ENCODE measurements at regions not wholly inside any gene's neighbourhood (a gene's known extent, or its start where the extent isn't known, plus 50 kb on each side); places are given as distances from the start of the nearest gene placed in this dataset.

GRCh38 chr1:106494646-106495045, 561.8 kb upstream of the PRMT6 start:
- no peaks in the 10 kb centered on the region for H3K27me3 ChIP-seq (ENCODE audit: control insufficient read depth, insufficient read depth, low read length)
- no peaks in the 10 kb centered on the region for H3K9me3 ChIP-seq (ENCODE audit: control insufficient read depth, low read depth, low read length)
- no peak for DNase-seq
- 100% methylated on average over 1 of the region's 1 CpG for WGBS (ENCODE audit: insufficient coverage, low lambda C conversion rate)
- no peak overlapping the region for H3K27ac ChIP-seq (ENCODE audit: low read length)
- no peaks in the 10 kb centered on the region for H3K36me3 ChIP-seq (ENCODE audit: control insufficient read depth, insufficient read depth, low read length)
- H3K4me3 ChIP-seq (ENCODE audit: low read length): no peak overlapping the region
- no peaks in the 10 kb centered on the region for H3K4me1 ChIP-seq (ENCODE audit: control insufficient read depth, insufficient read depth, low read length)

- Histone ChIP-seq H3K4me1 (ENCODE audit: control insufficient read depth, insufficient read depth, low read length) (no peaks in the 10 kb centered on the region), H3K4me3 (ENCODE audit: low read length) (no peak overlapping the region), H3K9me3 (ENCODE audit: control insufficient read depth, low read depth, low read length) (no peaks in the 10 kb centered on the region), H3K27ac (ENCODE audit: low read length) (no peak overlapping the region), H3K27me3 (ENCODE audit: control insufficient read depth, insufficient read depth, low read length) (no peaks in the 10 kb centered on the region), H3K36me3 (ENCODE audit: control insufficient read depth, insufficient read depth, low read length) (no peaks in the 10 kb centered on the region)
- DNase-seq: no peak
- no CpG with 5 or more reads among the region's 1 CpG for WGBS (ENCODE audit: insufficient coverage, low lambda C conversion rate)
Measured at GRCh38 chr1:106498238-106498637, 558.2 kb upstream of the PRMT6 start.

GRCh38 chr1:106502659-106503058, 553.8 kb upstream of the PRMT6 start:
- no peak for DNase-seq
- Histone ChIP-seq H3K36me3 (ENCODE audit: control insufficient read depth, insufficient read depth, low read length) (no peaks in the 10 kb centered on the region), H3K27me3 (ENCODE audit: control insufficient read depth, insufficient read depth, low read length) (no peaks in the 10 kb centered on the region), H3K4me3 (ENCODE audit: low read length) (no peak overlapping the region), H3K9me3 (ENCODE audit: control insufficient read depth, low read depth, low read length) (no peaks in the 10 kb centered on the region), H3K27ac (ENCODE audit: low read length) (no peak overlapping the region), H3K4me1 (ENCODE audit: control insufficient read depth, insufficient read depth, low read length) (no peaks in the 10 kb centered on the region)
- no CpG with 5 or more reads among the region's 1 CpG for WGBS (ENCODE audit: insufficient coverage, low lambda C conversion rate)

- H3K36me3 ChIP-seq (ENCODE audit: control insufficient read depth, insufficient read depth, low read length): no peaks in the 10 kb centered on the region
- WGBS (ENCODE audit: insufficient coverage, low lambda C conversion rate): 80% methylated on average over 1 of the region's 3 CpGs
- H3K9me3 ChIP-seq (ENCODE audit: control insufficient read depth, low read depth, low read length): no peaks in the 10 kb centered on the region
- no peak overlapping the region for H3K4me3 ChIP-seq (ENCODE audit: low read length)
- no peak overlapping the region for H3K27ac ChIP-seq (ENCODE audit: low read length)
- no peaks in the 10 kb centered on the region for H3K27me3 ChIP-seq (ENCODE audit: control insufficient read depth, insufficient read depth, low read length)
- no peaks in the 10 kb centered on the region for H3K4me1 ChIP-seq (ENCODE audit: control insufficient read depth, insufficient read depth, low read length)
- no peak for DNase-seq
Measured at GRCh38 chr1:106515375-106515774, 541.1 kb upstream of the PRMT6 start.

- Histone ChIP-seq H3K27me3 (ENCODE audit: control insufficient read depth, insufficient read depth, low read length) (no peaks in the 10 kb centered on the region), H3K27ac (ENCODE audit: low read length) (no peak overlapping the region), H3K4me1 (ENCODE audit: control insufficient read depth, insufficient read depth, low read length) (no peaks in the 10 kb centered on the region), H3K9me3 (ENCODE audit: control insufficient read depth, low read depth, low read length) (no peaks in the 10 kb centered on the region), H3K4me3 (ENCODE audit: low read length) (no peak overlapping the region), H3K36me3 (ENCODE audit: control insufficient read depth, insufficient read depth, low read length) (no peaks in the 10 kb centered on the region)
- WGBS (ENCODE audit: insufficient coverage, low lambda C conversion rate): no CpG with 5 or more reads among the region's 3 CpGs
- DNase-seq: no peak
Measured at GRCh38 chr1:106517224-106517623, 539.2 kb upstream of the PRMT6 start.

GRCh38 chr1:106523497-106523896, 533.0 kb upstream of the PRMT6 start:
- no peaks in the 10 kb centered on the region for H3K27me3 ChIP-seq (ENCODE audit: control insufficient read depth, insufficient read depth, low read length)
- no peaks in the 10 kb centered on the region for H3K9me3 ChIP-seq (ENCODE audit: control insufficient read depth, low read depth, low read length)
- H3K4me3 ChIP-seq (ENCODE audit: low read length): no peak overlapping the region
- no peaks in the 10 kb centered on the region for H3K4me1 ChIP-seq (ENCODE audit: control insufficient read depth, insufficient read depth, low read length)
- H3K27ac ChIP-seq (ENCODE audit: low read length): no peak overlapping the region
- H3K36me3 ChIP-seq (ENCODE audit: control insufficient read depth, insufficient read depth, low read length): no peaks in the 10 kb centered on the region
- 83% methylated on average over 1 of the region's 6 CpGs for WGBS (ENCODE audit: insufficient coverage, low lambda C conversion rate)
- no peak for DNase-seq

- no peaks in the 10 kb centered on the region for H3K9me3 ChIP-seq (ENCODE audit: control insufficient read depth, low read depth, low read length)
- H3K27ac ChIP-seq (ENCODE audit: low read length): no peak overlapping the region
- H3K4me3 ChIP-seq (ENCODE audit: low read length): no peak overlapping the region
- WGBS (ENCODE audit: insufficient coverage, low lambda C conversion rate): no CpG with 5 or more reads among the region's 3 CpGs
- H3K36me3 ChIP-seq (ENCODE audit: control insufficient read depth, insufficient read depth, low read length): no peaks in the 10 kb centered on the region
- no peaks in the 10 kb centered on the region for H3K27me3 ChIP-seq (ENCODE audit: control insufficient read depth, insufficient read depth, low read length)
- H3K4me1 ChIP-seq (ENCODE audit: control insufficient read depth, insufficient read depth, low read length): no peaks in the 10 kb centered on the region
- no peak for DNase-seq
Measured at GRCh38 chr1:106524631-106525030, 531.8 kb upstream of the PRMT6 start.

- H3K36me3 ChIP-seq (ENCODE audit: control insufficient read depth, insufficient read depth, low read length): no peaks in the 10 kb centered on the region
- H3K4me1 ChIP-seq (ENCODE audit: control insufficient read depth, insufficient read depth, low read length): no peaks in the 10 kb centered on the region
- 75% methylated on average over 1 of the region's 2 CpGs for WGBS (ENCODE audit: insufficient coverage, low lambda C conversion rate)
- H3K4me3 ChIP-seq (ENCODE audit: low read length): no peak overlapping the region
- no peak overlapping the region for H3K27ac ChIP-seq (ENCODE audit: low read length)
- DNase-seq: no peak
- no peaks in the 10 kb centered on the region for H3K9me3 ChIP-seq (ENCODE audit: control insufficient read depth, low read depth, low read length)
- no peaks in the 10 kb centered on the region for H3K27me3 ChIP-seq (ENCODE audit: control insufficient read depth, insufficient read depth, low read length)
Measured at GRCh38 chr1:106526650-106527049, 529.8 kb upstream of the PRMT6 start.

- WGBS (ENCODE audit: insufficient coverage, low lambda C conversion rate): 81% methylated on average over 2 of the region's 2 CpGs
- Histone ChIP-seq H3K4me1 (ENCODE audit: control insufficient read depth, insufficient read depth, low read length) (no peaks in the 10 kb centered on the region), H3K27me3 (ENCODE audit: control insufficient read depth, insufficient read depth, low read length) (no peaks in the 10 kb centered on the region), H3K27ac (ENCODE audit: low read length) (no peak overlapping the region), H3K36me3 (ENCODE audit: control insufficient read depth, insufficient read depth, low read length) (no peaks in the 10 kb centered on the region), H3K4me3 (ENCODE audit: low read length) (no peak overlapping the region), H3K9me3 (ENCODE audit: control insufficient read depth, low read depth, low read length) (no peaks in the 10 kb centered on the region)
- no peak for DNase-seq
Measured at GRCh38 chr1:106534612-106535011, 521.9 kb upstream of the PRMT6 start.

- H3K27me3 ChIP-seq (ENCODE audit: control insufficient read depth, insufficient read depth, low read length): no peaks in the 10 kb centered on the region
- no peaks in the 10 kb centered on the region for H3K36me3 ChIP-seq (ENCODE audit: control insufficient read depth, insufficient read depth, low read length)
- DNase-seq: no peak
- H3K4me1 ChIP-seq (ENCODE audit: control insufficient read depth, insufficient read depth, low read length): no peaks in the 10 kb centered on the region
- no peak overlapping the region for H3K4me3 ChIP-seq (ENCODE audit: low read length)
- H3K9me3 ChIP-seq (ENCODE audit: control insufficient read depth, low read depth, low read length): no peaks in the 10 kb centered on the region
- no peak overlapping the region for H3K27ac ChIP-seq (ENCODE audit: low read length)
Measured at GRCh38 chr1:106536741-106537140, 519.7 kb upstream of the PRMT6 start.

- Histone ChIP-seq H3K9me3 (ENCODE audit: control insufficient read depth, low read depth, low read length) (no peaks in the 10 kb centered on the region), H3K27me3 (ENCODE audit: control insufficient read depth, insufficient read depth, low read length) (no peaks in the 10 kb centered on the region), H3K27ac (ENCODE audit: low read length) (no peak overlapping the region), H3K36me3 (ENCODE audit: control insufficient read depth, insufficient read depth, low read length) (no peaks in the 10 kb centered on the region), H3K4me1 (ENCODE audit: control insufficient read depth, insufficient read depth, low read length) (no peaks in the 10 kb centered on the region), H3K4me3 (ENCODE audit: low read length) (no peak overlapping the region)
- no peak for DNase-seq
- 100% methylated on average over 1 of the region's 1 CpG for WGBS (ENCODE audit: insufficient coverage, low lambda C conversion rate)
Measured at GRCh38 chr1:106548726-106549125, 507.7 kb upstream of the PRMT6 start.

Measured in large intestine (tissue), 3 donors.